GM19467 (cell line): ENCODE measurements at regions not wholly inside any gene's neighbourhood (a gene's known extent, or its start where the extent isn't known, plus 50 kb on each side); places are given as distances from the start of the nearest gene placed in this dataset.

Experiments
- ATAC-seq: cut with Tn5 transposase; IDR thresholded peaks from one replicate; pipeline ENCODE4 v1.9.1; 2021; ENCODE audit warnings: mild to moderate bottlenecking, moderate library complexity; ENCODE audit not compliant: unreplicated experiment

DNA sequence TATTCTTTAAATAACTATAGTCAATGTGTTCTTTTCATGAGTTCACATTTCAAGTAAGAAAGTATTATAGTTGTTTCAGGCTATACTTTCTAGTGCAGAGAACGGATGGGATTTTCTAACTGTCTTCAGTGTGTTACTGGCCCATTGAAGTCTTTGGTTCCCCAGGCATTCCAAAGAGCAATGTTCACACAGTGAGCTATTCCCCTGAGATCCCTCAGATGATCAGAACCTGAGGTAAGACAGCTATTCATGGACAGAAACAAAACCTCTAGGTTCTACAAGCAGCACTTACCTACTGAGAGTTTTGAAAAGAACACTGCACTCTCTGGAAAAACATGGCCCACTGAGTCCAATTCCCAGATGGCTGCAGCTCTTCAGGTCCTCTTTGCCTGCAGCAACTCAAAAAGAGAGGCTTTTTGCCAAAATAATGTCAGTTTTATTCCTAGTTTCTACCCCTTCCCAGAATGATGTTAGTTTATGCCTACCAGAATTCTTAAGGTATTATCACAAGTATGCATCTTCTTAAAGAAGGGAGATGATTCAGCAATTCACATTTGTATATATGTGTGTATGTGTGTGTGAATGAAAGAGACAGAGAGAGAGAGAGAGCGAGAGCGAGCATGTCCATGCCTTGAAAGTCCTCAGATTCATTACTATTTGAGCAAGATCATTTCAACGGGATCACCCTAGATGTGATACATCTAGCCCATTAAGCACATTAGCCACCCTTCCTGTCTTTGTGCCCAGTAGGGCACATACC is 146.1 kb downstream of the PDHA2 start:
- no peak for ATAC-seq

DNA sequence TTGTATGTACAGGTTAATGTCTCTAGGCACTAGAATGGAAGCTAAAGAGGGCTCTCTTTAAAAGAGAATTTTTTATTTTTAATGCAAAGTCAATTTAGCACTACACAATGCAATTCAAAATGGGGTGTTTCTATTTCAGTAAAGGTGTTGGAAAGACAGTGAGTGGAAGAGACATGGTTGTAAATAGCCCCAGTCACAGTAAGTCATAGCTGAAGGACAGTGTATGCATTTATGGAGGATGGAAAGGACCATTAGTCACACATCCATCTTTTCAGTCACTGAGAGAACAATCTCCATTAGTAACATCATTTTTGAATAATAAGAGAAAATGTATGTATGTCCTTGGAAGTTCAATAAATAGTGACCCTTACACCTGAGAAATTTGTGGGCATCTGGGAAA is 148.0 kb downstream of the PDHA2 start:
- no peak for ATAC-seq

- ATAC-seq = no peak
Observed at GRCh38 chr4:95998311-95998710, 158.4 kb downstream of the PDHA2 start.

- no peak for ATAC-seq
Observed at GRCh38 chr4:96003951-96004740, 164.3 kb downstream of the PDHA2 start.

DNA sequence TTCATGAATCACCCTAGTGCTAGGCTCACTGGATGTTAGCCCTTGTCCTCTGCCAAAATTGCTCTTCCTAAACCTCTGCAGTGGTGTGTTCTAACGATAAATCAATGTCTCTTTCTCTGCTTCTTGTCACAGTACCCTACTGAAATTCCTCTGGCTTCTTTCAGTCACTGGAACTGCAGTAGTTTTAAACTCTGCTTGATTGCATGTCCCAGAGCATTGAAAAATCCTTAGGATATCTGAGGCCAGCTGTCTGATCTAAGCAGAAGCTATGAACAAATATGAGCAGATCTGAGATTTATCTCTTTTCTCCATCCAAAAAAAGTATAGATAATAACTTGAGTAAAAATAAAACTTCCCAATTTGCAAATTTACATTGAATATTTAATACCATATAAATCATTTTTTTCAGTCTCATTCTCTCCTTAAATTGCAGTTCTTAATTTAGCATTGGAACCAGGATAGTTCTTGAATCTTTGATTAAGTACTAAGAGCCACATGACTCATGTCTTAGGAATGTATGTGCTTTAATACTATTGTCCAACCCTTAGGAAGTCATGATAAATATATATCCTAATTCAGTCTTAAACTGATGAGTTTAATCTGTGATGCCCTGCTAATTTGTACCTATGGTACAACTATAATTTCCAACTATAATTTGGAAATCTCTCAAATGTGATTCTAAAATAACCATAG is 169.7 kb downstream of the PDHA2 start:
- no peak for ATAC-seq

GRCh38 chr4:96012687-96013086 is 172.8 kb downstream of the PDHA2 start:
- no peak for ATAC-seq

DNA sequence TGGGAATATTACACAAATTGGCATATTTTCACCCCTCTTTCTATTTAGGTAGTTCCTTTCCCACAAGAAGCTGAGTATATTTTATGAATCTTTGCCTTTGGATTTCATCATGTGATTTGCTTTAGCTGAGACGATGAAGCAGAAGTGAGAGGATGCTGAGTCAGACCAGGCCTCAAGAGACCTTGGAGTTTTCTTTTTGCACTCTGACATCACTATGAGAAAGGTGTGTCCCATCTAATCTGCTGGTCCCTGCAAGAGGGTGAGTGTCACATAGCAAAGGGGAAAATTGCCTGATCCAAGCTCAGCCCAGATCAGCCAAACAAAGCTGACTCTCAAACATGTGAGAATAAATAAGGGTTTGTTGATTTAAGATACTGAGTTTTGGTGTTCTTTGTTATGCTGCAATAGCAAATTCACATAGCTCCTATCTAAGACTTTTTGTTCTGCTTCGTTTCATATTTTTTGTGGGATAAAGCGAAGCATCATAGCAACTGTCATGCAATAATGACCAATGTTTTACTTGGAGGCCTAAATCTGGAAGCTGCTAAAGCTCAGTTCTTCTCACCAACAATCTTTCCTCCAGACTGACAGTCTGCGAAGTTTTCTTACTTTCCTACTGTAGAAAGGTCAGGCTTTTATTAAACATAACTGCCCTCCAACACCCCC is 176.9 kb downstream of the PDHA2 start:
- ATAC-seq = no peak

DNA sequence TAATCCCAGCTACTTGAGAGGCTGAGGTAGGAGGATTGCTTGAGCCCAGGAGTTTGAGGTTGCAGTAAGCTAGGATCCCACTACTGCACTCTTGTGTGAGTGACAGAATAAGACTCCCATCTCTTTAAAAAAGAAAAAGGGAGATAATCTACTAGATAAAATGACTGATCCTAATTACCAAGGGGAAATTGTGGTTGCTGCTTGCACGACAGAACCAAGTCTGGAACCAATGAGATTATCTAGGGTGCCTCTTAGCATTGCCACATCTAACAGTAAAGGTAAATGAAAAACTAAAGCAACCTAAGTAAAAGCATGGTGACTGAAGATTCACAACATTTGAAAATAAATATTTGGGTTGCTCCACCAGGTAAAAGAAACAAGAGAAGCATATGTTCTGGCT is 185.1 kb downstream of the PDHA2 start:
- no peak for ATAC-seq

- no peak for ATAC-seq
Observed at GRCh38 chr4:96035727-96036126, 195.8 kb downstream of the PDHA2 start.

- ATAC-seq = no peak
Observed at GRCh38 chr4:96036781-96037180, 196.9 kb downstream of the PDHA2 start.

- ATAC-seq = no peak
Observed at GRCh38 chr4:96037705-96038104, 197.8 kb downstream of the PDHA2 start.

DNA sequence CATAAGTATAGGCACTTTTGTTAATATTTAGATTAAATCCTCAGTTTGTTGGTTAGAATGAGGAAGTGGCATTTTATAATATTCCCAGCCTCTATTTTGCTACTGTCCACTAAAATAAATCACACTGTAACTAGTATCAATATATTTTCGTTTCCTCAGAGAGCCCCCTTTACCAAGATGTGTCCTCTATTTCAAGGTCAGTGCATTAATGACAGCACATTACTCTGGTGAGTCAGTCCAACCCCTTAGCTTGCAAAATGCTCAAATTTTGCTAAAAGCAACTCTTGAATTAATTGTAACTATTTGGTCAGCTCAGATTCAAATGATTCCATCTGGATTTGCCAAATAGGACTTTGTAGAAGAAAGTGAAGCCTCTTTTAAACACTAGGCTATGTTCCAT is 199.3 kb downstream of the PDHA2 start:
- no peak for ATAC-seq

- ATAC-seq = no peak
Observed at GRCh38 chr4:96039803-96040436, 200.0 kb downstream of the PDHA2 start.

- no peak for ATAC-seq
Observed at GRCh38 chr4:96044971-96045370, 205.1 kb downstream of the PDHA2 start.

DNA sequence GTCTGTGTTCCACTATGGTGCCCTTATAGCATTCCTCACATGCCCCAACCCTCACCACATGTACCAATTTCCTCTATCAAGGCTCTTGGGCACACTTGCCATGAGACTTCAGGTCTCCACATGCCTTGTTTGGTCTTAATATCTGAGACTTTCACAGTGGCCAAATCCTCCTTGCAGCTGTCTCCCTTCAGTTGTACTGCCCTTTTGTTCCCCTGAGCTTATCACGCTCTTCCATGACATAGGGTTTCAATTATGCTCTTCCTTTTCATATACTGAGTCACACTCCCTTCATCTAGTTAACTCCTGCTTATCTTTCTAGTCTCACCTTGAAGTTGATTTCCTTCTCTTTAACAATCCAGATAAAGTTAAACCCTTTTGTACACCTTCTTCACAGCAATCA is 212.9 kb downstream of the PDHA2 start:
- ATAC-seq = no peak

DNA sequence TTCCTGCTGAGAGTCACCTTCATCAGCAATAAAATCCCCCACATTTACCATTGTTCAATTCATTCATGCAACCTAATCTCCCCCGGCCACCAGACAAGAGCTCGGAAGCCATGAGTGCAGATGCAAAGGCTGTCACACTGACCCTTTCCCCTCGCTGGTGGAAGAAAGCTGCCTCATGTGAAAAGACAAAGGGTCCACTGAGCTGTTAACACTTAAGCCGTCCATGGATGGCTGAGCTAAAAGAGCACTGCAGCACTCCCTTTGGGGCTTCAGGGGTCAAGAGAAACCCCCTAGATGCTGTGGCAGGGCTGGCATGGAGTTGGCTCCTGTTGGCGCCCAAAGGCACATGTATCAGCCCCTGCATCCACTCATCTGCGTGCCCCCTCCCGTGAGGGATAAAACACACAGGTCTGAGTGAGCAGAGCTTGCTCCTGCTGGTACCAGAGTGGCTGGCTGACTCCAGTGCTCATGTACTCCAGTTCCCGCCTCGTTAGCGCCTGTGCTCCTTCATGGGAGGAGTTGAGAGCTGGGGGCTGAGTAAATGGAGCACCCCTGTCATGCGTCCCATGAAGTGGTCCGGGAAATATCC is 216.5 kb downstream of the PDHA2 start:
- no peak for ATAC-seq

GRCh38 chr4:96063639-96064038 is 223.7 kb downstream of the PDHA2 start:
- ATAC-seq = no peak

DNA sequence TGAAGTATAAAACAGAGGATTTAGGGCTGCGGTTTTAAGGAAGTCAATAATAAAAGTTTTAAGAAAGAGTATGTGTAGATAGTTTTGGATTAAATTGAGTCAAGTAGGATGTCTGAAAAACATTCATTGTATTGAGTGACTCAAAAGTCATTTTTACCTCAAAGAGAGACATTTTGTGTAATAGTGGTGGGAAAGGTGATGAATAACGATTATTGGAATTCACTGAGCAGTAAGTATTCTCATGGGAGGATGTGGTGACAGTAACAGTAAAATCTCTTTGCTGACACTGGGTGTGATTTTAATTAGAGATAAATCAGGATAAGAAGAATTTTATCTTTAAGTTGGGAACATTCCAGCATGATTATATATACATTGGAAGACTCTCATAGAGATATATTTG is 233.6 kb downstream of the PDHA2 start:
- no peak for ATAC-seq

GRCh38 chr4:96092151-96092705 is 252.3 kb downstream of the PDHA2 start:
- ATAC-seq = no peak

DNA sequence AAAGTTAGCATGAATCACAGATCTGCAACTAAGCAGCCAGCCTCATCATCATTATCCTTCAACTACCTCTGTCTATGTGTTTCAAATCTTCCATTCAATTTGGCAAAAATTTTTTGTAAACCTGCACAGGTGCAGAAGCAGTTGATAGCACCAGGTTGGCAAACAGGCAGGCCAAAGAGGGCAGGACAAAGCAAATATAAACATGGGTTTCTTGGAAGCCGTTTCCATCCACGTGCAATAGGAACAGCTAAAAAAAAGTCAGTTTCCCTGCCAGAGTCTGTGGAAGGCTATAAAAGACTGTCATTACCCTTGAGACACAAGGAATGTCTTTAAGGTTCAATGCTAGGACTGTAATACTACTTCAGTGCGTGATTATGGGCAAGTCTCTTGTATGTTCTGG is 253.2 kb downstream of the PDHA2 start:
- peak; percentile 13 for ATAC-seq
